WTC11 (cell line): ENCODE measurements at regions not wholly inside any gene's neighbourhood (a gene's known extent, or its start where the extent isn't known, plus 50 kb on each side); places are given as distances from the start of the nearest gene placed in this dataset.

Experiments used
- CTCF ChIP-seq: fragments of 200-600 bp; IDR thresholded peaks from 2 replicates; pipeline ENCODE4 v1.8.0; 2022; ENCODE audit warnings: antibody characterized with exemption
- ETV6 ChIP-seq: sonication (generic); formaldehyde crosslinking; IDR thresholded peaks from 2 replicates; pipeline ENCODE4 v1.8.1; 2022; ENCODE audit warnings: mild to moderate bottlenecking, missing genetic modification reagents
- FOXP1 ChIP-seq: sonication (generic); formaldehyde crosslinking; IDR thresholded peaks from 2 replicates; pipeline ENCODE4 v1.8.0; 2022; ENCODE audit warnings: missing genetic modification reagents, mild to moderate bottlenecking, moderate library complexity, borderline replicate concordance
- GRHL2 ChIP-seq: fragments of 250-450 bp; sonication (Bioruptor Pico); IDR thresholded peaks from 2 replicates; pipeline ENCODE4 v1.8.0; 2022; ENCODE audit warnings: mild to moderate bottlenecking, moderate library complexity; ENCODE audit not compliant: insufficient replicate concordance, severe bottlenecking
- JUN ChIP-seq: sonication (generic); formaldehyde crosslinking; IDR thresholded peaks from 2 replicates; pipeline ENCODE4 v1.8.0; 2023; ENCODE audit warnings: mild to moderate bottlenecking, missing genetic modification reagents
- MLX ChIP-seq: sonication (generic); formaldehyde crosslinking; IDR thresholded peaks from 2 replicates; pipeline ENCODE4 v1.8.1; 2023; ENCODE audit warnings: mild to moderate bottlenecking, missing genetic modification reagents, moderate library complexity
- NR2C2 ChIP-seq: sonication (generic); formaldehyde crosslinking; IDR thresholded peaks from 2 replicates; pipeline ENCODE4 v1.8.0; 2022; ENCODE audit warnings: mild to moderate bottlenecking, missing genetic modification reagents
- SP1 ChIP-seq: sonication (generic); formaldehyde crosslinking; conservative IDR thresholded peaks from 2 replicates; pipeline ENCODE4 v1.8.1; 2022; ENCODE audit warnings: missing genetic modification reagents
- USF2 ChIP-seq: sonication (generic); formaldehyde crosslinking; IDR thresholded peaks from 2 replicates; pipeline ENCODE4 v1.8.1; 2023; ENCODE audit warnings: mild to moderate bottlenecking, missing genetic modification reagents, moderate library complexity
- ZNF416 ChIP-seq: fragments of 250-450 bp; sonication (Bioruptor Pico); IDR thresholded peaks from 2 replicates; pipeline ENCODE4 v1.9.0; 2021; ENCODE audit warnings: mild to moderate bottlenecking, inconsistent platforms

DNA sequence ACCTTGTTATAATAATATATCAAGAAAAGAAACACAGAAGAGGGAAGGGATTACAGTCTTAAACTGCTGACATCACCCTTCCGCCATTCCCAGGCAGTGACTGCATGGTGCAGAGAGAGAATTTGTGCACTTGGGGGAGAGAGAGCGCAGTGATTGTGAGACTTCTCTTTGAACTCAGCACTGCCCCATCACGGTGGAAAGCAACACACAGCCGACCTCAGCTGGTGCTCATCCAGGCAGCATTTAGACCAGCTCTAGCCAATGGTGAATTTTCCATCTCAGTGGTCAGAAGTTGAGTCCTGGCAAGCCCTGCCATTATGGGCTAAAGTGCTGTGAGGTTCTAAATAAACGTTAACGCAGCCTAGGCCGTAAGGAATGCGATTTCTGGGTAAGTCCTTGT is 1681.5 kb downstream of the EFNB2 start:
- TF ChIP-seq MLX = no peak
- TF ChIP-seq JUN (CRISPR knock-in tag) = no peak
- no peak for TF ChIP-seq FOXP1
- TF ChIP-seq CTCF = no peak
- no peak for TF ChIP-seq NR2C2 (CRISPR knock-in tag)
- no peak for TF ChIP-seq ETV6 (CRISPR knock-in tag)
- no peak for TF ChIP-seq SP1
- TF ChIP-seq GRHL2 (CRISPR knock-in tag) = no peak
- no peak for TF ChIP-seq USF2 (CRISPR knock-in tag)
- TF ChIP-seq ZNF416 (CRISPR knock-in tag) = no peak
